ENCODE measurements at regions not wholly inside any gene's neighbourhood (a gene's known extent, or its start where the extent isn't known, plus 50 kb on each side); places are given as distances from the start of the nearest gene placed in this dataset.
"Not testable (repeated sequence)": the region's sequence is repeated elsewhere in the genome, so short reads cannot be mapped to it uniquely, and the experiment has no call there.

DNA sequence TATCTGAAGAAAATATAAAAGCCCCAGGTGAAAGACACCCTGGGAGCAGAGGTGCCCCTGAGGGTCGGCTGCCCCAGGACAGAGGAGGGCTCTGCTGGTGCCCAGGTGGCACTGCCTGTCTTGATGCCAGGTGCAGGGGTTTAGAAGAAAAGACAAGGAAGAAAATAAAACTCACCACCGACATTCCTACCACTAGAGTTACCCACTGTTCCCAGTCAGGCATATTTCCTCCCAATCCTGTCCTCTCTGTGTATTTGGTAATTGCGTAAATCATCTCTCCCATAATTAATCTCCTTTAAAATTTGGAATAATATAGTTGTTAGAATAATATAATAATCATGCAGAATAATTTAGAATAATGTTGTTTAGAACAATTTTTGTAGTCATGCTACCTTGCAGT is 276.4 kb upstream of the PLGLB2 start:
- H3K36me3 ChIP-seq (ENCODE audit: control insufficient read depth, insufficient read depth, low read length); H3K27me3 ChIP-seq (ENCODE audit: control insufficient read depth, insufficient read depth, low read length); H3K4me3 ChIP-seq (ENCODE audit: low read depth, low read length); H3K27ac ChIP-seq (ENCODE audit: low read depth, low read length); H3K9ac ChIP-seq (ENCODE audit: low read depth, low read length); H3K9me3 ChIP-seq (ENCODE audit: control insufficient read depth, insufficient read depth, low read length); H3K4me1 ChIP-seq (ENCODE audit: control insufficient read depth, insufficient read depth, low read length): not testable (repeated sequence)

- H3K9me3 ChIP-seq (ENCODE audit: control insufficient read depth, insufficient read depth, low read length); H3K36me3 ChIP-seq (ENCODE audit: control insufficient read depth, insufficient read depth, low read length); H3K4me3 ChIP-seq (ENCODE audit: low read depth, low read length); H3K4me1 ChIP-seq (ENCODE audit: control insufficient read depth, insufficient read depth, low read length); H3K27ac ChIP-seq (ENCODE audit: low read depth, low read length); H3K27me3 ChIP-seq (ENCODE audit: control insufficient read depth, insufficient read depth, low read length); H3K9ac ChIP-seq (ENCODE audit: low read depth, low read length): not testable (repeated sequence)
Observed at GRCh38 chr2:87476223-87476872, 271.5 kb upstream of the PLGLB2 start.

DNA sequence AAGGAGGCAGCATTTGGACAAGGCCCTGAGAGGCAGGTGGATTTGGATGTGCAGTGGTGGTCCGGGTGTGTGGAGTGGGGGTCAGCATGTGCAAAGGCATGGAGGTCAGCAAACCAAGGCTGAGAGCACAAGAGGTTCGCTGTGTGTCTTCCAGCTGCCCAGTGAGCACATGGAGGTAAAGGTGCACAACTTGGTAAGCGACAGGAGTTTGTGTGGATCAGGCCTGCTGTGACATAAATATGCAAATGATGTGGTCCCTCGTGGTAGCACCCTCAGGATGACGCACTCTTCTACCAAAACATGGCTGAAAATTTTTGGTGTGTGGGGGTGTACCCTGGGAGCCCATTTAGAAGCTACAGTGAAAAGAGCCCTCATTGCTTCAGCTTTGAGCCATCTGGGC is 271.0 kb upstream of the PLGLB2 start:
- not testable (repeated sequence) for H3K27ac ChIP-seq (ENCODE audit: low read depth, low read length); H3K27me3 ChIP-seq (ENCODE audit: control insufficient read depth, insufficient read depth, low read length); H3K4me3 ChIP-seq (ENCODE audit: low read depth, low read length); H3K9me3 ChIP-seq (ENCODE audit: control insufficient read depth, insufficient read depth, low read length); H3K36me3 ChIP-seq (ENCODE audit: control insufficient read depth, insufficient read depth, low read length); H3K9ac ChIP-seq (ENCODE audit: low read depth, low read length); H3K4me1 ChIP-seq (ENCODE audit: control insufficient read depth, insufficient read depth, low read length)

DNA sequence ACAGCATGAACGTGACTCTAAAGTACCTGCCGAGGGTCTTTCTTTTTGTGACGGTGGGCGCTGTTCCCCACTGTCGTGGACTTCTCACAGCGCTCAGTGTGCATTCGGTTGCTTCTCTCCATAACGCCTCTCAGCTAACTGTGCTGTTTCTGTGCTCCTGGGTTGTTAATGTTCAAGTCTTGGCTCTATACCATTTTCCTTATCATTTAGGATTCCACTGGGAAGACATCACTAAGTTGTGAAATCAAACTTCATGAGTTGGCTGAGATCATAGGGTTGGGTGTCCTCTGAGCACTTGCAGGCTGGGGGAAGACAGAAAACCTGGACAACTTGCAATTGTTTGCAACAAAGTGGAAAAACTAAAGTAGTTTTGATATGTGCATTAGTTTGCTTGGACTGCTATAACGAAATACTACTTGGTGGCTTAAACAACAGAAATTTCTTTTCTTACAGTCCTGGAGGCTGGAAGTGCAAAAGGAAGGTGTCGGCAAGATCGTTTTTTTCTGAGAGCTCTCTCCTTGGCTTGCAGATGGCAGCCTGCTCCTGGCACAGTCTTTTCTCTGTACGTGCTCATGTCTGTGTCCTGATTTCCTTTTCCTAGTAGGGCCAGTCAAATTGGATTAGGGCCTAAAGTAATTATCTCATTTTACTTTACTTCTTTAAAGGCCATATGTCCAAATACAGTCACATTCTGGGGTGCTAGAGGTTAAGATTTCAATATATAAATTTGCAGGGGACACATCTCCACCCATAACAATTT is 270.0 kb upstream of the PLGLB2 start:
- not testable (repeated sequence) for H3K9ac ChIP-seq (ENCODE audit: low read depth, low read length); H3K4me3 ChIP-seq (ENCODE audit: low read depth, low read length); H3K9me3 ChIP-seq (ENCODE audit: control insufficient read depth, insufficient read depth, low read length); H3K27ac ChIP-seq (ENCODE audit: low read depth, low read length); H3K36me3 ChIP-seq (ENCODE audit: control insufficient read depth, insufficient read depth, low read length); H3K4me1 ChIP-seq (ENCODE audit: control insufficient read depth, insufficient read depth, low read length); H3K27me3 ChIP-seq (ENCODE audit: control insufficient read depth, insufficient read depth, low read length)

DNA sequence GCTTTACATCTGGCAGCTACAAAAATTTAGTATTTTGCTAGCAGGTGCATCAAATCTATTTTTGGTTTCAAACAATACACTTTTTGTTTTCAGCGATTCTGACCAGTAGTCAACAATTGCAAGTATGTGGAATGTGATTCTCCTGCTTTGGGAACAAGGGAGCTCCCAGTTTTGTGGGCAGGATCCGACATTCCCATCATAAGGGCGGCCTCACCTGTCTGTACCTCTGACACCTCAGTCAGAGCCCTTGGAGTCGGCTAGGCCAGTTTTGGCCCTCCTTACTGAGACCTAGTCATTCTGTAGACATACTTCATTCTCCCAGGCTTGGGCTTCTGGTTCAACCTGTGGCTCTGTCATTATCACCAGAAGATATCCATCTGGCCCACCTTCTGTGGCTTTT is 269.0 kb upstream of the PLGLB2 start:
- not testable (repeated sequence) for H3K9me3 ChIP-seq (ENCODE audit: control insufficient read depth, insufficient read depth, low read length); H3K9ac ChIP-seq (ENCODE audit: low read depth, low read length); H3K4me1 ChIP-seq (ENCODE audit: control insufficient read depth, insufficient read depth, low read length); H3K36me3 ChIP-seq (ENCODE audit: control insufficient read depth, insufficient read depth, low read length); H3K27me3 ChIP-seq (ENCODE audit: control insufficient read depth, insufficient read depth, low read length); H3K27ac ChIP-seq (ENCODE audit: low read depth, low read length); H3K4me3 ChIP-seq (ENCODE audit: low read depth, low read length)

DNA sequence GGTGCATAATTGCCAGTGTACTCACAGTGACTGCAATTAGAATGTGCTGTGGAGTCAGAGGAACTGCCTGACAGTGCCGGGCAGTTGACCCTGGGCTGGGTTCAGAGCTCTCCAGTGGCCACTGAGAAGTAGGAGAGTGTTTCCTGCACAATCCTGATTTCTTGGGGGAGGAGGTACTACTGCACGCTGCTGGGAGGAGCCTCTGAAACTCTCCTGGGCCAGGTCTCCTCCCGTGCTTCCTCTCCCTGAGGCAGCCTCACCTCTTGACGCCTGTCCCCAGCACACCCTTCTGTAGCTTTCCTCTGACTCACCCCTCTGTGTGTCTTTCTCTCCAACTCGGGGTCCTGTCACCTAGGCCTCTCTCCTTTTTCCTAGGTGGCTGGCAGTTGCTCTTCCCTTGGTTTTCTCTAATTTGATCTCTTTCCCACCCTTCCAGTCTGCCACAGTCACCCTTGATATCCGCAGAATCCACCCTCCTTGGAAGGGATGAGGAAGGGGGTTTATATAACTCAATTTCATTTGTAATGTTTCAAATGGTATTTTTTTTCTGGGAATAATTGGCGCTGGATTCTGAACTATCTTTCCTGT is 264.7 kb upstream of the PLGLB2 start:
- not testable (repeated sequence) for H3K27ac ChIP-seq (ENCODE audit: low read depth, low read length)

GRCh38 chr2:87484363-87484762 is 263.5 kb upstream of the PLGLB2 start:
- not testable (repeated sequence) for H3K4me3 ChIP-seq (ENCODE audit: low read depth, low read length); H3K27ac ChIP-seq (ENCODE audit: low read depth, low read length); H3K4me1 ChIP-seq (ENCODE audit: control insufficient read depth, insufficient read depth, low read length); H3K27me3 ChIP-seq (ENCODE audit: control insufficient read depth, insufficient read depth, low read length); H3K36me3 ChIP-seq (ENCODE audit: control insufficient read depth, insufficient read depth, low read length); H3K9ac ChIP-seq (ENCODE audit: low read depth, low read length); H3K9me3 ChIP-seq (ENCODE audit: control insufficient read depth, insufficient read depth, low read length)

More for the DNA sequence above, 264.7 kb upstream of the PLGLB2 start:
- not testable (repeated sequence) for H3K4me3 ChIP-seq (ENCODE audit: low read depth, low read length); H3K4me1 ChIP-seq (ENCODE audit: control insufficient read depth, insufficient read depth, low read length); H3K36me3 ChIP-seq (ENCODE audit: control insufficient read depth, insufficient read depth, low read length); H3K27me3 ChIP-seq (ENCODE audit: control insufficient read depth, insufficient read depth, low read length); H3K9me3 ChIP-seq (ENCODE audit: control insufficient read depth, insufficient read depth, low read length); H3K9ac ChIP-seq (ENCODE audit: low read depth, low read length)

GRCh38 chr2:87485455-87485854 is 262.4 kb upstream of the PLGLB2 start:
- H3K4me1 ChIP-seq (ENCODE audit: control insufficient read depth, insufficient read depth, low read length); H3K9ac ChIP-seq (ENCODE audit: low read depth, low read length); H3K36me3 ChIP-seq (ENCODE audit: control insufficient read depth, insufficient read depth, low read length); H3K9me3 ChIP-seq (ENCODE audit: control insufficient read depth, insufficient read depth, low read length); H3K27me3 ChIP-seq (ENCODE audit: control insufficient read depth, insufficient read depth, low read length); H3K4me3 ChIP-seq (ENCODE audit: low read depth, low read length): not testable (repeated sequence)
- H3K27ac ChIP-seq (ENCODE audit: low read depth, low read length): peak overlapping the region; percentile 20

- H3K9me3 ChIP-seq (ENCODE audit: control insufficient read depth, insufficient read depth, low read length); H3K4me1 ChIP-seq (ENCODE audit: control insufficient read depth, insufficient read depth, low read length); H3K9ac ChIP-seq (ENCODE audit: low read depth, low read length); H3K27me3 ChIP-seq (ENCODE audit: control insufficient read depth, insufficient read depth, low read length); H3K36me3 ChIP-seq (ENCODE audit: control insufficient read depth, insufficient read depth, low read length); H3K4me3 ChIP-seq (ENCODE audit: low read depth, low read length): not testable (repeated sequence)
- H3K27ac ChIP-seq (ENCODE audit: low read depth, low read length): peak overlapping the region; percentile 20
Observed at GRCh38 chr2:87485884-87486283, 262.0 kb upstream of the PLGLB2 start.

GRCh38 chr2:87486413-87486812 is 261.5 kb upstream of the PLGLB2 start:
- H3K27me3 ChIP-seq (ENCODE audit: control insufficient read depth, insufficient read depth, low read length); H3K36me3 ChIP-seq (ENCODE audit: control insufficient read depth, insufficient read depth, low read length); H3K9ac ChIP-seq (ENCODE audit: low read depth, low read length); H3K4me1 ChIP-seq (ENCODE audit: control insufficient read depth, insufficient read depth, low read length); H3K9me3 ChIP-seq (ENCODE audit: control insufficient read depth, insufficient read depth, low read length); H3K4me3 ChIP-seq (ENCODE audit: low read depth, low read length): not testable (repeated sequence)
- peak overlapping the region; percentile 20 for H3K27ac ChIP-seq (ENCODE audit: low read depth, low read length)

DNA sequence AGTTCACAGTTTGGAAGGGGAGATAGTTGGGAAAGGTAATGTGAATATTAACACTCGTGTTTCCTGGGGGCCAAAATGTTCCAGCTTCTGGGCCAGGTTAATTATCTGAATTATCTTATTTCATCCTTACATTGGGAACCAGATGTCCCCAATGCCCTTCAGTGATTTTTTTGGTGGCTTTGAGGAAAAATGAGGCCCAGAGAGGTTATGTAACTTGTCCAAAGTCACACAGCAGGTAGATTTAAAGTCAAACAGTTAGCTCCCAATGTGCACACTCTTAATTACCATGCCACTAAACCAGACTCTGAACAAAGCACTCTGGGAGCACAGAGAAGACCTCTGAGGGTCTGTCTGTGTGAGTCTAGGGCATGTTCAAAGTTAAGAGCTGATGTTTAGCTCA is 259.9 kb upstream of the PLGLB2 start:
- H3K27ac ChIP-seq (ENCODE audit: low read depth, low read length); H3K27me3 ChIP-seq (ENCODE audit: control insufficient read depth, insufficient read depth, low read length); H3K4me1 ChIP-seq (ENCODE audit: control insufficient read depth, insufficient read depth, low read length); H3K36me3 ChIP-seq (ENCODE audit: control insufficient read depth, insufficient read depth, low read length); H3K4me3 ChIP-seq (ENCODE audit: low read depth, low read length); H3K9me3 ChIP-seq (ENCODE audit: control insufficient read depth, insufficient read depth, low read length); H3K9ac ChIP-seq (ENCODE audit: low read depth, low read length): not testable (repeated sequence)
